ENCODE measurements at regions not wholly inside any gene's neighbourhood (a gene's known extent, or its start where the extent isn't known, plus 50 kb on each side); places are given as distances from the start of the nearest gene placed in this dataset.

GRCh38 chr4:137740141-137740540, 207.8 kb upstream of the PCDH18 start:
- TF ChIP-seq EZH2 (IDR thresholded peaks at IDR 0.05; ENCODE audit: borderline replicate concordance, insufficient read depth, low read length, poor library complexity, severe bottlenecking): no peak
- no peak for TF ChIP-seq CTCF (IDR thresholded peaks at IDR 0.05; ENCODE audit: poor library complexity, severe bottlenecking)
- no peak for TF ChIP-seq MXI1 (conservative IDR thresholded peaks at IDR 0.05; ENCODE audit: poor library complexity, severe bottlenecking)
- TF ChIP-seq SMC3 (conservative IDR thresholded peaks at IDR 0.05; ENCODE audit: poor library complexity): no peak
- no peak for TF ChIP-seq POLR2AphosphoS5 (IDR thresholded peaks at IDR 0.05)
- TF ChIP-seq REST (IDR thresholded peaks at IDR 0.05; ENCODE audit: borderline replicate concordance): no peak
- no peak for TF ChIP-seq RAD21 (conservative IDR thresholded peaks at IDR 0.05)
- no peak for TF ChIP-seq EP300 (conservative IDR thresholded peaks at IDR 0.05; ENCODE audit: poor library complexity, severe bottlenecking)
